ENCODE measurements at regions not wholly inside any gene's neighbourhood (a gene's known extent, or its start where the extent isn't known, plus 50 kb on each side); places are given as distances from the start of the nearest gene placed in this dataset.

- Histone ChIP-seq H3K4me3 (ENCODE audit: low read depth, low read length, poor library complexity, severe bottlenecking) (no peak overlapping the region), H3K9me3 (ENCODE audit: low read length) (no peaks in the 10 kb centered on the region), H3F3A (ENCODE audit: insufficient read depth, low read length) (no peaks in the 10 kb centered on the region), H3K27me3 (ENCODE audit: insufficient read depth, low read length) (no peaks in the 10 kb centered on the region), H3K27ac (ENCODE audit: low read depth, low read length, poor library complexity, severe bottlenecking) (no peak overlapping the region), H3K36me3 (ENCODE audit: insufficient read depth, low read length) (no peaks in the 10 kb centered on the region), H2AFZ (ENCODE audit: low read length) (no peak overlapping the region), H3K9ac (ENCODE audit: low read length) (no peak overlapping the region), H3K9me2 (ENCODE audit: low read depth, low read length) (no peaks in the 10 kb centered on the region), H3K79me2 (ENCODE audit: insufficient read depth, low read length) (no peaks in the 10 kb centered on the region), H3K4me1 (ENCODE audit: insufficient read depth, low read length, severe bottlenecking) (no peaks in the 10 kb centered on the region), H4K20me1 (ENCODE audit: insufficient read depth, low read length) (no peaks in the 10 kb centered on the region), H3K4me2 (ENCODE audit: low read length) (no peak overlapping the region)
- TF ChIP-seq EZH2 (IDR thresholded peaks at IDR 0.05; ENCODE audit: borderline replicate concordance, low read length) = no peak
- TF ChIP-seq, protein P1, sequence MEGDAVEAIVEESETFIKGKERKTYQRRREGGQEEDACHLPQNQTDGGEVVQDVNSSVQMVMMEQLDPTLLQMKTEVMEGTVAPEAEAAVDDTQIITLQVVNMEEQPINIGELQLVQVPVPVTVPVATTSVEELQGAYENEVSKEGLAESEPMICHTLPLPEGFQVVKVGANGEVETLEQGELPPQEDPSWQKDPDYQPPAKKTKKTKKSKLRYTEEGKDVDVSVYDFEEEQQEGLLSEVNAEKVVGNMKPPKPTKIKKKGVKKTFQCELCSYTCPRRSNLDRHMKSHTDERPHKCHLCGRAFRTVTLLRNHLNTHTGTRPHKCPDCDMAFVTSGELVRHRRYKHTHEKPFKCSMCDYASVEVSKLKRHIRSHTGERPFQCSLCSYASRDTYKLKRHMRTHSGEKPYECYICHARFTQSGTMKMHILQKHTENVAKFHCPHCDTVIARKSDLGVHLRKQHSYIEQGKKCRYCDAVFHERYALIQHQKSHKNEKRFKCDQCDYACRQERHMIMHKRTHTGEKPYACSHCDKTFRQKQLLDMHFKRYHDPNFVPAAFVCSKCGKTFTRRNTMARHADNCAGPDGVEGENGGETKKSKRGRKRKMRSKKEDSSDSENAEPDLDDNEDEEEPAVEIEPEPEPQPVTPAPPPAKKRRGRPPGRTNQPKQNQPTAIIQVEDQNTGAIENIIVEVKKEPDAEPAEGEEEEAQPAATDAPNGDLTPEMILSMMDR (IDR thresholded peaks at IDR 0.05; ENCODE audit: low read length) = no peak
Observed at GRCh38 chr1:220999872-221000863, 120.9 kb downstream of the HLX start.

DNA sequence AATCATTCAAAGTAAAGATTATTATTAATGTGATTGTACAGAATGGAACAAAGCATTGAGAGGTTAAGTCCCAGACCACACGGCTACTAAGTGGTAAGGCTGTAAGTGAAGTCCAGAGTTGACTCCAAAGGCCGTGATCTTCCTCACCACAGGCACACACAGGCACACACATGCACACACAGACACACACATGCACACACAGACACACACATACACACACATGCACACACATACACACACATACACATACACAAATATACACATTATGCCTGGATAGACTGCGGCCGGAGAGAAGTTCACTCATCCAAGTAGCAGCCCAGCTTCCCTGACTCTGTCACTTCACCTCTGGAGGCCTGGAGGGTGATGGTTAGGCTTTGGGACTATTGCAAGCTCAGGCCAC is 121.9 kb downstream of the HLX start:
- H3K9me2 ChIP-seq (ENCODE audit: low read depth, low read length) = no peaks in the 10 kb centered on the region
- H3K27ac ChIP-seq (ENCODE audit: low read depth, low read length, poor library complexity, severe bottlenecking) = no peak overlapping the region
- H3K9me3 ChIP-seq (ENCODE audit: low read length) = no peaks in the 10 kb centered on the region
- H3F3A ChIP-seq (ENCODE audit: insufficient read depth, low read length) = no peaks in the 10 kb centered on the region
- TF ChIP-seq, protein P1 (IDR thresholded peaks at IDR 0.05; ENCODE audit: low read length) = no peak
- TF ChIP-seq EZH2 (IDR thresholded peaks at IDR 0.05; ENCODE audit: borderline replicate concordance, low read length) = no peak
- H3K4me2 ChIP-seq (ENCODE audit: low read length) = no peak overlapping the region
- H3K79me2 ChIP-seq (ENCODE audit: insufficient read depth, low read length) = no peaks in the 10 kb centered on the region
- no peaks in the 10 kb centered on the region for H3K36me3 ChIP-seq (ENCODE audit: insufficient read depth, low read length)
- H3K9ac ChIP-seq (ENCODE audit: low read length) = no peak overlapping the region
- H3K4me1 ChIP-seq (ENCODE audit: insufficient read depth, low read length, severe bottlenecking) = no peaks in the 10 kb centered on the region
- H4K20me1 ChIP-seq (ENCODE audit: insufficient read depth, low read length) = no peaks in the 10 kb centered on the region
- no peak overlapping the region for H2AFZ ChIP-seq (ENCODE audit: low read length)
- no peaks in the 10 kb centered on the region for H3K27me3 ChIP-seq (ENCODE audit: insufficient read depth, low read length)
- H3K4me3 ChIP-seq (ENCODE audit: low read depth, low read length, poor library complexity, severe bottlenecking) = no peak overlapping the region

DNA sequence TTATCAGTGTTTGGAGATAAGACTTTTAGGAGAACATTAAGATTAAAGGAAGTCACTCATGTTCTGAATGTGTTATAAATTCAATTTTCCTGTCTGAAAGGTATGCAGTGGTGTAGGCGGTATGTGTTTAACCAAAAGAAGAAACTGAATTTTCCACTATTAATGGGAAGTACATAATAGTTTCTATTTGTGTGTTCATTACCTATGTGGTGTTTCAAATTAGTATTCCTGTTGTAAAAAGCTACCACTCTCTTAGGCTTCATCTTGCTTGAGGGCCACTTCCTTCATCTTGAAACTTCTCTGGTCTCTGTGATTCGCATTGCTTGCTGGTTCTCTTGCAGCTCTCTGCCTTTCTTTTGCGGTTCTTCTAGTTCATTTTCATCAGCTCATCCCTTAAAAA is 123.4 kb downstream of the HLX start:
- H3K79me2 ChIP-seq (ENCODE audit: insufficient read depth, low read length) = no peaks in the 10 kb centered on the region
- no peaks in the 10 kb centered on the region for H3K9me3 ChIP-seq (ENCODE audit: low read length)
- H3K9me2 ChIP-seq (ENCODE audit: low read depth, low read length) = no peaks in the 10 kb centered on the region
- no peaks in the 10 kb centered on the region for H3K4me1 ChIP-seq (ENCODE audit: insufficient read depth, low read length, severe bottlenecking)
- no peaks in the 10 kb centered on the region for H3K27me3 ChIP-seq (ENCODE audit: insufficient read depth, low read length)
- H3K36me3 ChIP-seq (ENCODE audit: insufficient read depth, low read length) = no peaks in the 10 kb centered on the region
- H3F3A ChIP-seq (ENCODE audit: insufficient read depth, low read length) = no peaks in the 10 kb centered on the region
- no peak overlapping the region for H3K4me3 ChIP-seq (ENCODE audit: low read depth, low read length, poor library complexity, severe bottlenecking)
- H3K4me2 ChIP-seq (ENCODE audit: low read length) = no peak overlapping the region
- H2AFZ ChIP-seq (ENCODE audit: low read length) = no peak overlapping the region
- H3K9ac ChIP-seq (ENCODE audit: low read length) = no peak overlapping the region
- TF ChIP-seq EZH2 (IDR thresholded peaks at IDR 0.05; ENCODE audit: borderline replicate concordance, low read length) = no peak
- TF ChIP-seq, protein P1 (IDR thresholded peaks at IDR 0.05; ENCODE audit: low read length) = no peak
- no peak overlapping the region for H3K27ac ChIP-seq (ENCODE audit: low read depth, low read length, poor library complexity, severe bottlenecking)
- H4K20me1 ChIP-seq (ENCODE audit: insufficient read depth, low read length) = no peaks in the 10 kb centered on the region
